B cell (primary cell): ENCODE measurements at regions not wholly inside any gene's neighbourhood (a gene's known extent, or its start where the extent isn't known, plus 50 kb on each side); places are given as distances from the start of the nearest gene placed in this dataset.

Source experiments
- ATAC-seq: fragments of 200-7000 bp; cut with Tn5 transposase; one replicate; pipeline ENCODE4 v1.10.0; 2021; ENCODE audit warnings: low read depth, mild to moderate bottlenecking, moderate number of reproducible peaks, moderate library complexity
- CTCF ChIA-PET: fragments of 350-600 bp; sonication (Branson Sonifier 250); formaldehyde crosslinking; loops from one replicate; lab custom pipeline; 2021; ENCODE audit warnings: antibody characterized with exemption, inconsistent platforms; lab: Charles Lee
- POLR2A ChIA-PET: fragments of 350-600 bp; sonication (Branson Sonifier 250); formaldehyde crosslinking; loops from one replicate; lab custom pipeline; 2021; ENCODE audit warnings: antibody characterized with exemption; lab: Charles Lee
- DNase-seq: peaks from one replicate; pipeline ENCODE4 v3.0.0; 2013
- H2AFZ ChIP-seq: 2 replicates; pipeline ENCODE4 v1.6.1; 2012; ENCODE audit warnings: mild to moderate bottlenecking, low read depth, low read length; ENCODE audit not compliant: insufficient read depth, poor library complexity, severe bottlenecking
- H3K27ac ChIP-seq, 2 donors: 1 replicate in 1 of 2; 2 replicates in 1 of 2; pipeline ENCODE4 v1.5.1; 2012 to 2013; ENCODE audit warnings: low read length in 2 of 2, mild to moderate bottlenecking in 2 of 2, moderate library complexity in 1 of 2
- H3K27me3 ChIP-seq, 4 experiments: fragments of 200-600 bp in 1 of 4; sonication (generic) in 1 of 4; replicated peaks in 1 of 4; 1 replicate in 2 of 4; 2 replicates in 2 of 4; pipeline versions ENCODE4 v1.6.1 to v1.7.0; 2013 to 2016; ENCODE audit warnings: low read length in 3 of 4, mild to moderate bottlenecking in 2 of 4, mixed read lengths in 1 of 4, moderate library complexity in 1 of 4; ENCODE audit not compliant: insufficient read depth in 4 of 4, control insufficient read depth in 3 of 4; ENCODE audit errors: control extremely low read depth in 1 of 4
- H3K36me3 ChIP-seq, 2 experiments: replicated peaks in 1 of 2; 1 replicate in 1 of 2; 2 replicates in 1 of 2; pipeline versions ENCODE4 v1.6.1 to v1.7.1; 2013; ENCODE audit warnings: low read length in 1 of 2; ENCODE audit not compliant: insufficient read depth in 2 of 2, control insufficient read depth in 1 of 2; ENCODE audit errors: control extremely low read depth in 1 of 2, extremely low read depth in 1 of 2
- H3K4me1 ChIP-seq, 2 donors: fragments of 200-600 bp in 1 of 2; sonication (generic) in 1 of 2; 1 replicate in 1 of 2; 2 replicates in 1 of 2; pipeline versions ENCODE4 v1.5.1 to v1.6.1; 2013 to 2017; ENCODE audit warnings: low read length in 2 of 2; ENCODE audit not compliant: control insufficient read depth in 2 of 2, insufficient read depth in 2 of 2
- H3K4me2 ChIP-seq: replicated peaks from 2 replicates; pipeline ENCODE3; 2012; ENCODE audit warnings: mild to moderate bottlenecking, low read depth, low read length; ENCODE audit not compliant: poor library complexity, severe bottlenecking
- H3K4me3 ChIP-seq, 5 experiments: fragments of 200-600 bp in 1 of 5; sonication (generic) in 1 of 5; 1 replicate in 3 of 5; 2 replicates in 2 of 5; pipeline versions ENCODE4 v1.5.1 to v1.7.0; 2011 to 2016; ENCODE audit warnings: low read length in 4 of 5, mild to moderate bottlenecking in 4 of 5, low read depth in 2 of 5, control low read depth in 1 of 5, moderate library complexity in 1 of 5; ENCODE audit not compliant: insufficient read depth in 1 of 5; ENCODE audit errors: control extremely low read depth in 1 of 5, extremely low read depth in 1 of 5
- H3K79me2 ChIP-seq: fragments of 200-600 bp; sonication (generic); one replicate; pipeline ENCODE4 v1.6.0; 2016; ENCODE audit warnings: low read length; ENCODE audit not compliant: control insufficient read depth, insufficient read depth
- H3K9ac ChIP-seq: fragments of 200-600 bp; sonication (generic); 2 replicates; pipeline ENCODE4 v1.6.1; 2017; ENCODE audit warnings: mild to moderate bottlenecking, low read length, moderate library complexity
- H3K9me3 ChIP-seq, 3 donors: one replicate each; pipeline versions ENCODE4 v1.6.1 to v1.7.1; 2013; ENCODE audit warnings: low read length in 2 of 3; ENCODE audit not compliant: control insufficient read depth in 2 of 3, insufficient read depth in 1 of 3; ENCODE audit errors: control extremely low read depth in 1 of 3
- H4K20me1 ChIP-seq: 2 replicates; pipeline ENCODE4 v1.6.0; 2012; ENCODE audit warnings: mild to moderate bottlenecking, low read length; ENCODE audit not compliant: insufficient read depth, control insufficient read depth, poor library complexity, severe bottlenecking
- H3K27ac Mint-ChIP-seq: one replicate; pipeline ENCODE4 v1.8.0; 2021; ENCODE audit warnings: mixed read lengths
- H3K27me3 Mint-ChIP-seq: one replicate; pipeline ENCODE4 v1.8.0; 2021; ENCODE audit warnings: mixed read lengths
- H3K4me1 Mint-ChIP-seq: one replicate; pipeline ENCODE4 v1.8.0; 2021; ENCODE audit warnings: mixed read lengths
- H3K4me3 Mint-ChIP-seq: one replicate; pipeline ENCODE4 v1.8.0; 2021; ENCODE audit warnings: mixed read lengths
- H3K9me3 Mint-ChIP-seq: one replicate; pipeline ENCODE4 v1.8.0; 2022; ENCODE audit warnings: mixed read lengths; ENCODE audit not compliant: insufficient read depth
- EZH2 ChIP-seq: IDR thresholded peaks from 2 replicates; pipeline ENCODE4 v1.6.1; 2012; ENCODE audit warnings: borderline replicate concordance, low read depth, mild to moderate bottlenecking, moderate library complexity, low read length; ENCODE audit not compliant: insufficient read depth, poor library complexity, severe bottlenecking
- WGBS: methylation state at CpG from one replicate; pipeline ENCODE4 v1.1.5; 2013; ENCODE audit warnings: missing lambda C conversion rate; ENCODE audit not compliant: insufficient coverage; 5-methylcytosine and 5-hydroxymethylcytosine counted together
- intact Hi-C: fragments of 100-400 bp; cut with micrococcal nuclease; formaldehyde crosslinking; loops from one replicate; pipeline ENCODE4 v1.10.0; 2022
- TF ChIP-seq, protein P1 (sequence below): fragments of 200-600 bp; IDR thresholded peaks from one replicate; pipeline ENCODE4 v1.8.0; 2022; ENCODE audit warnings: antibody characterized with exemption, mild to moderate bottlenecking

DNA sequence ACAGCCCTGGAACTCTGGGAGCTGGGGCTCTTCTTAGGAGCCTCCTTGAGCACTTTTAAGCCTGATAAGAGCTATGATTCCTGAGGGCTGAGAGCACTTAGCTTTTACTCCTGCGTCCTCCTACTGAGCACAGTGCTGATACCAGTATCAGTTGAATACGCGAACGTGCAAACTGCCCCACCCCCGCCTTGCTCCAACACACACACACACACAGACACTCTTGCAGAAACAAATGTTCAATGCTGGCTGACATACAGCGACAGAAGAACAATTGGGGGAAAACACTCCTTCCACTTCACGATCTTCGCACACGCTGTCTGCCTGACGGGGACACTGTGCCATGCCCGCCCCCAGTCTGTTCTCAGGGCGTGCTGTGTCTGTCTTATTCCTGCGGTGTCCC, 57.2 kb upstream of the DLK1 start:
- Histone ChIP-seq H3K9me3 (peaks cover 0 to 3% (median 0%) of the 10 kb centered on the region in 3 donors), H4K20me1 (no peaks in the 10 kb centered on the region), H3K9ac (no peak overlapping the region), H3K27me3 (peaks cover 0 to 21% (median 3%) of the 10 kb centered on the region in 4 experiments), H3K4me2 (no peak overlapping the region), H3K27ac (no peak overlapping the region), H3K36me3 (no peaks in the 10 kb centered on the region), H2AFZ (no peak overlapping the region), H3K79me2 (no peaks in the 10 kb centered on the region), H3K4me1 (no peaks in the 10 kb centered on the region), H3K4me3 (no peak overlapping the region)
- no peak for ATAC-seq
- Mint-ChIP-seq H3K4me1 (no peaks in the 10 kb centered on the region), H3K4me3 (no peak overlapping the region), H3K9me3 (no peaks in the 10 kb centered on the region), H3K27me3 (peaks cover 36% of the 10 kb centered on the region), H3K27ac (no peak overlapping the region)
- intact Hi-C loops, result no loop called here
- CTCF ChIA-PET, result no interaction called here
- no peak for DNase-seq
- no peak for TF ChIP-seq EZH2
- TF ChIP-seq, protein P1, sequence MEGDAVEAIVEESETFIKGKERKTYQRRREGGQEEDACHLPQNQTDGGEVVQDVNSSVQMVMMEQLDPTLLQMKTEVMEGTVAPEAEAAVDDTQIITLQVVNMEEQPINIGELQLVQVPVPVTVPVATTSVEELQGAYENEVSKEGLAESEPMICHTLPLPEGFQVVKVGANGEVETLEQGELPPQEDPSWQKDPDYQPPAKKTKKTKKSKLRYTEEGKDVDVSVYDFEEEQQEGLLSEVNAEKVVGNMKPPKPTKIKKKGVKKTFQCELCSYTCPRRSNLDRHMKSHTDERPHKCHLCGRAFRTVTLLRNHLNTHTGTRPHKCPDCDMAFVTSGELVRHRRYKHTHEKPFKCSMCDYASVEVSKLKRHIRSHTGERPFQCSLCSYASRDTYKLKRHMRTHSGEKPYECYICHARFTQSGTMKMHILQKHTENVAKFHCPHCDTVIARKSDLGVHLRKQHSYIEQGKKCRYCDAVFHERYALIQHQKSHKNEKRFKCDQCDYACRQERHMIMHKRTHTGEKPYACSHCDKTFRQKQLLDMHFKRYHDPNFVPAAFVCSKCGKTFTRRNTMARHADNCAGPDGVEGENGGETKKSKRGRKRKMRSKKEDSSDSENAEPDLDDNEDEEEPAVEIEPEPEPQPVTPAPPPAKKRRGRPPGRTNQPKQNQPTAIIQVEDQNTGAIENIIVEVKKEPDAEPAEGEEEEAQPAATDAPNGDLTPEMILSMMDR, result no peak
- POLR2A ChIA-PET, result no interaction called here
- 85% methylated on average over 13 of the region's 13 CpGs for WGBS

DNA sequence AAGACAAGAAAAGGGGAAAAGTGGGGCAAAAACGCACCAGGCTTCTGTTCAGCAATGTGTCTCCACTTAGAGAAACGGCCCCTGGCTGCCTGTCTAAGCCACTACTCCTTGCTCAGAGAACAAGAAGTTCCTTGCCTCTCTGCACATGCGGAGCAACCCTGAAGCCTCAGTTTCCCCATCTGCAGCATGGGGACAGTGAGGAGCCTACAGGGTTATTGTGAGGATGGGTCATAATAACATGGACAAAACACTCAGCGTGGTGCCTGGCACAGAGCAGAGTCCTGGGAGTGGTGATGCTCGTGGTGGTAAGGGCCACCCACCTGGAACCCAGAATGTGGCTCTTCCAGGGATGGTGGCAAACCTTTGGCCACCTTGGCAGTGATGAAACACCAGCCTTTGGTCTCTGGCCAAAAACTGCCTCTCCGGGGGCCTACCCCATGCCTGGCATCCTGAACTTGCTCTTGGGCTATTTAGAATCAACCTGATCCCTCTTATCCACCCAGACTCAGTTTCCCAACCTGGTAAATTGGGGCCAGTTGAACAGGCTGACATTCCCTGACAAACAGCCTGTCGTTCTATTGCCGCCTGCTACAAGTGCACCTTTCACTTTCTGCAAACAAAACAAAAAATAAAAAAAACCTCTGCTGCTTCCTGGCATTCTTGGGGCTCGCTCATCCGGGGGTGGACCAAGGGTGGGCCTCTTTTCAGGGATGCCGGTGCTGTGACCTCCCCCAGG, 56.5 kb upstream of the DLK1 start:
- no peaks in the 10 kb centered on the region for H3K4me1 ChIP-seq
- H3K4me2 ChIP-seq, result no peak overlapping the region
- no peak for ATAC-seq
- ChIA-PET CTCF (no interaction called here), POLR2A (no interaction called here)
- H2AFZ ChIP-seq, result no peak overlapping the region
- no peaks in the 10 kb centered on the region for H4K20me1 ChIP-seq
- H3K9me3 ChIP-seq, result peaks cover 0 to 6% (median 0%) of the 10 kb centered on the region in 3 donors
- H3K27ac Mint-ChIP-seq, result no peak overlapping the region
- peaks cover 40% of the 10 kb centered on the region for H3K27me3 Mint-ChIP-seq
- no peaks in the 10 kb centered on the region for H3K4me1 Mint-ChIP-seq
- no peaks in the 10 kb centered on the region for H3K79me2 ChIP-seq
- no peaks in the 10 kb centered on the region for H3K9me3 Mint-ChIP-seq
- H3K36me3 ChIP-seq, result no peaks in the 10 kb centered on the region
- H3K27ac ChIP-seq, result no peak overlapping the region
- H3K4me3 Mint-ChIP-seq, result no peak overlapping the region
- no peak overlapping the region for H3K9ac ChIP-seq
- intact Hi-C loops, result no loop called here
- DNase-seq, result no peak
- WGBS, result 52% methylated on average over 11 of the region's 11 CpGs
- TF ChIP-seq EZH2, result no peak
- TF ChIP-seq, protein P1, result no peak
- peaks cover 0 to 21% (median 3%) of the 10 kb centered on the region in 4 experiments for H3K27me3 ChIP-seq
- H3K4me3 ChIP-seq, result no peak overlapping the region
